CD14-positive monocyte (primary cell): ENCODE measurements at regions not wholly inside any gene's neighbourhood (a gene's known extent, or its start where the extent isn't known, plus 50 kb on each side); places are given as distances from the start of the nearest gene placed in this dataset.

Source experiments
- DNase-seq, 3 donors: peaks; one replicate each; pipeline ENCODE4 v3.0.0-alpha.2; 2011 to 2022
- H2AFZ ChIP-seq: 2 replicates; pipeline ENCODE4 v1.6.0; 2012; ENCODE audit warnings: mild to moderate bottlenecking, low read depth, low read length, inconsistent platforms; ENCODE audit not compliant: insufficient read depth, poor library complexity, severe bottlenecking
- H3K27ac ChIP-seq, 2 donors: 1 replicate in 1 of 2; 2 replicates in 1 of 2; pipeline ENCODE4 v1.5.1; 2012 to 2013; ENCODE audit warnings: low read length in 2 of 2, control low read depth in 1 of 2, inconsistent platforms in 1 of 2, low read depth in 1 of 2, mild to moderate bottlenecking in 1 of 2
- H3K27me3 ChIP-seq, 2 donors: one replicate each; pipeline versions ENCODE4 v1.6.0 to v1.6.1; 2011 to 2013; ENCODE audit warnings: low read length in 2 of 2; ENCODE audit not compliant: control insufficient read depth in 2 of 2, insufficient read depth in 2 of 2
- H3K36me3 ChIP-seq, 2 donors: replicated peaks in 1 of 2; 1 replicate in 1 of 2; 2 replicates in 1 of 2; pipeline versions ENCODE4 v1.5.1 to v1.6.1; 2012 to 2013; ENCODE audit warnings: low read length in 2 of 2, control low read depth in 1 of 2, inconsistent platforms in 1 of 2, mild to moderate bottlenecking in 1 of 2; ENCODE audit not compliant: insufficient read depth in 2 of 2, control insufficient read depth in 1 of 2
- H3K4me1 ChIP-seq, 2 donors: 1 replicate in 1 of 2; 2 replicates in 1 of 2; pipeline versions ENCODE4 v1.5.1 to v1.6.1; 2012 to 2013; ENCODE audit warnings: low read length in 2 of 2, control low read depth in 1 of 2, inconsistent platforms in 1 of 2, mild to moderate bottlenecking in 1 of 2, moderate library complexity in 1 of 2; ENCODE audit not compliant: insufficient read depth in 2 of 2, control insufficient read depth in 1 of 2
- H3K4me2 ChIP-seq: replicated peaks from 2 replicates; pipeline ENCODE3; 2012; ENCODE audit warnings: low read length, moderate library complexity, mild to moderate bottlenecking; ENCODE audit not compliant: poor library complexity, severe bottlenecking; ENCODE audit errors: extremely low read depth
- H3K4me3 ChIP-seq, 3 experiments: fragments of 200-600 bp in 1 of 3; sonication (generic) in 1 of 3; replicated peaks in 1 of 3; 1 replicate in 2 of 3; 2 replicates in 1 of 3; pipeline ENCODE4 v1.5.1; 2011 to 2013; ENCODE audit warnings: low read length in 3 of 3, mild to moderate bottlenecking in 3 of 3, control low read depth in 2 of 3, low read depth in 2 of 3, inconsistent platforms in 1 of 3, moderate library complexity in 1 of 3
- H3K79me2 ChIP-seq: 2 replicates; pipeline ENCODE4 v1.6.0; 2012; ENCODE audit warnings: mild to moderate bottlenecking, control low read depth, inconsistent platforms, low read length, moderate library complexity; ENCODE audit not compliant: insufficient read depth
- H3K9ac ChIP-seq: 2 replicates; pipeline ENCODE4 v1.6.0; 2017; ENCODE audit warnings: low read length, mild to moderate bottlenecking; ENCODE audit not compliant: insufficient read depth, poor library complexity, severe bottlenecking
- H3K9me3 ChIP-seq, 2 donors: replicated peaks in 1 of 2; 1 replicate in 1 of 2; 2 replicates in 1 of 2; pipeline versions ENCODE4 v1.5.1 to v1.6.1; 2012 to 2013; ENCODE audit warnings: low read length in 2 of 2, control low read depth in 1 of 2; ENCODE audit not compliant: control insufficient read depth in 1 of 2, insufficient read depth in 1 of 2
- H4K20me1 ChIP-seq: 2 replicates; pipeline ENCODE4 v1.6.0; 2012; ENCODE audit warnings: mild to moderate bottlenecking, low read length, control low read depth, moderate library complexity; ENCODE audit not compliant: insufficient read depth
- H3K27ac Mint-ChIP-seq, 7 donors: one replicate each; pipeline ENCODE4 v1.8.0; 2020; ENCODE audit warnings: mild to moderate bottlenecking in 7 of 7, mixed read lengths in 7 of 7, moderate library complexity in 6 of 7, inconsistent platforms in 2 of 7
- H3K27me3 Mint-ChIP-seq, 3 donors: one replicate each; pipeline ENCODE4 v1.8.0; 2021 to 2022; ENCODE audit warnings: low read depth in 3 of 3, mild to moderate bottlenecking in 3 of 3, mixed read lengths in 3 of 3, moderate library complexity in 3 of 3, inconsistent platforms in 1 of 3
- H3K36me3 Mint-ChIP-seq, 2 donors: one replicate each; pipeline ENCODE4 v1.8.0; 2020; ENCODE audit warnings: mixed read lengths in 2 of 2, inconsistent platforms in 1 of 2, mild to moderate bottlenecking in 1 of 2
- H3K4me1 Mint-ChIP-seq: one replicate; pipeline ENCODE4 v1.8.0; 2020; ENCODE audit warnings: mild to moderate bottlenecking, mixed read lengths
- H3K4me3 Mint-ChIP-seq, 2 donors: one replicate each; pipeline ENCODE4 v1.8.0; 2020; ENCODE audit warnings: mild to moderate bottlenecking in 2 of 2, mixed read lengths in 2 of 2, moderate library complexity in 1 of 2
- H3K9me3 Mint-ChIP-seq, 7 donors: one replicate each; pipeline ENCODE4 v1.8.0; 2020 to 2022; ENCODE audit warnings: mixed read lengths in 7 of 7, mild to moderate bottlenecking in 6 of 7, moderate library complexity in 6 of 7, inconsistent platforms in 2 of 7
- CTCF ChIP-seq: fragments of 200-600 bp; IDR thresholded peaks from one replicate; pipeline ENCODE4 v1.8.0; 2022; ENCODE audit warnings: antibody characterized with exemption, mild to moderate bottlenecking
- WGBS: methylation state at CpG from one replicate; pipeline ENCODE4 v1.1.5; 2013; ENCODE audit warnings: missing lambda C conversion rate; ENCODE audit not compliant: insufficient coverage; 5-methylcytosine and 5-hydroxymethylcytosine counted together
- intact Hi-C, 2 donors: fragments of 100-400 bp; cut with micrococcal nuclease; formaldehyde crosslinking; loops; one replicate each; pipeline versions ENCODE4 v1.15.0 to v1.15.1; 2023

GRCh38 chr7:25967278-25968204, 184.5 kb upstream of the NFE2L3 start:
- Mint-ChIP-seq H3K4me3 (peak overlapping the region in 1 of 2 donors; percentile 8), H3K27ac (peak overlapping the region in 1 of 7 donors; percentile 73), H3K9me3 (peaks cover 0 to 3% (median 0%) of the 10 kb centered on the region in 7 donors), H3K27me3 (peaks cover 8 to 35% (median 16%) of the 10 kb centered on the region in 3 donors), H3K36me3 (no peaks in the 10 kb centered on the region), H3K4me1 (peaks cover 6% of the 10 kb centered on the region)
- H3K9me3 ChIP-seq, result no peaks in the 10 kb centered on the region
- no peaks in the 10 kb centered on the region for H4K20me1 ChIP-seq
- TF ChIP-seq CTCF, result no peak
- H3K79me2 ChIP-seq, result no peaks in the 10 kb centered on the region
- no peak overlapping the region for H3K4me2 ChIP-seq
- intact Hi-C loops, result no loop called here
- no peak overlapping the region for H3K9ac ChIP-seq
- H3K27me3 ChIP-seq, result peaks cover 19 to 35% of the 10 kb centered on the region in 2 donors
- H3K36me3 ChIP-seq, result no peaks in the 10 kb centered on the region
- peak in 1 of 3 donors; percentile 5 for DNase-seq
- H2AFZ ChIP-seq, result no peak overlapping the region
- 44% methylated on average over 2 of the region's 4 CpGs for WGBS
- H3K4me1 ChIP-seq, result no peaks in the 10 kb centered on the region
- H3K4me3 ChIP-seq, result no peak overlapping the region
- H3K27ac ChIP-seq, result no peak overlapping the region

- Histone ChIP-seq H3K36me3 (no peaks in the 10 kb centered on the region), H3K4me2 (no peak overlapping the region), H3K27ac (no peak overlapping the region), H3K79me2 (no peaks in the 10 kb centered on the region), H3K4me1 (no peaks in the 10 kb centered on the region), H3K9ac (no peak overlapping the region), H4K20me1 (no peaks in the 10 kb centered on the region), H3K4me3 (no peak overlapping the region), H2AFZ (no peak overlapping the region), H3K27me3 (peaks cover 18 to 32% of the 10 kb centered on the region in 2 donors), H3K9me3 (no peaks in the 10 kb centered on the region)
- peaks cover 0 to 9% (median 4%) of the 10 kb centered on the region in 7 donors for H3K9me3 Mint-ChIP-seq
- no peaks in the 10 kb centered on the region for H3K36me3 Mint-ChIP-seq
- peaks cover 6% of the 10 kb centered on the region for H3K4me1 Mint-ChIP-seq
- DNase-seq, result no peak
- intact Hi-C loops, result no loop called here
- no peak overlapping the region for H3K4me3 Mint-ChIP-seq
- no peak overlapping the region for H3K27ac Mint-ChIP-seq
- WGBS, result 89% methylated on average over 21 of the region's 24 CpGs
- no peak for TF ChIP-seq CTCF
- peaks cover 6 to 35% (median 14%) of the 10 kb centered on the region in 3 donors for H3K27me3 Mint-ChIP-seq
Measured at GRCh38 chr7:25968205-25968993, 183.6 kb upstream of the NFE2L3 start.
